ENCODE measurements at regions not wholly inside any gene's neighbourhood (a gene's known extent, or its start where the extent isn't known, plus 50 kb on each side); places are given as distances from the start of the nearest gene placed in this dataset.

DNA sequence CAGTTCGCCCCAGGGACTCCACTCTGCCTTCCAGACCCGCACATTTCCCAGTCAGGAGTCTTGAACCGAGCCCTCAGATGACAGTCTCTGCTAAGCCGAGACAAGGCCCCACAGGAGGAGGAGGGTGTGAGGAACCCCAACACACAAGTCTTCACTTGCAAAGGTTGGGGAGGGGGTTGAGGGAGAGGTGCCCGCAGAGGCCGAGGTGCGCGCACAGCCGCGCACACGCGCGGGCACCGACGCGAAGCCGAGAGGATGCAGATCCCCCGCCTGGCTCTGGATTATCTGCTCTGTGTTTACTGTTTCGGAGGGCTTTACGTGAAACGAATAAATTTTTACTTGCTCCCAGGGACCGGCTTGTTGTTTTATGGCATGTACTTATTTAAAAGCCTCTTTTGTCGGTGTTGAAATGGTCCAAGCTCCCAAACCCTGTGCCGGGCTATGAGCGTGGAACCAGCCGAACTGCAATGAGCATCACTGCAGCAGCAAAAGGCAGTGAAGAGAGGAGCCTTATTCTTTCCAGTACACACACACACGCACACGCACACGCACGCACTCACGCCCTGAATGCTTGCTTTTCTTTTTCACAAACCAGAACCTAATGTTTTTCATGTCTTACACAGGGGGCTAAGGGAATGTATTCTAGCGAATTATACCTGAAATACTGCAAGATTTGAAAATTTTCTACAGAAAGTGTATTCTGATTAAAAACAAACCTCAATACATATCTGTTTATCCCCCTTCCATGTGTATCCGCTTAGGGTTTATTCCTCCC, 297.7 kb downstream of the PARP8 start:
- DNase-seq (ENCODE audit: low read depth in 1 of 2, low spot score in 1 of 2): no peak

GRCh38 chr5:50964746-50965653, 298.6 kb downstream of the PARP8 start:
- no peak for DNase-seq (ENCODE audit: low read depth in 1 of 2, low spot score in 1 of 2)

- no peak for DNase-seq (ENCODE audit: low read depth in 1 of 2, low spot score in 1 of 2)
Measured at GRCh38 chr5:50965654-50966375, 299.4 kb downstream of the PARP8 start.

DNA sequence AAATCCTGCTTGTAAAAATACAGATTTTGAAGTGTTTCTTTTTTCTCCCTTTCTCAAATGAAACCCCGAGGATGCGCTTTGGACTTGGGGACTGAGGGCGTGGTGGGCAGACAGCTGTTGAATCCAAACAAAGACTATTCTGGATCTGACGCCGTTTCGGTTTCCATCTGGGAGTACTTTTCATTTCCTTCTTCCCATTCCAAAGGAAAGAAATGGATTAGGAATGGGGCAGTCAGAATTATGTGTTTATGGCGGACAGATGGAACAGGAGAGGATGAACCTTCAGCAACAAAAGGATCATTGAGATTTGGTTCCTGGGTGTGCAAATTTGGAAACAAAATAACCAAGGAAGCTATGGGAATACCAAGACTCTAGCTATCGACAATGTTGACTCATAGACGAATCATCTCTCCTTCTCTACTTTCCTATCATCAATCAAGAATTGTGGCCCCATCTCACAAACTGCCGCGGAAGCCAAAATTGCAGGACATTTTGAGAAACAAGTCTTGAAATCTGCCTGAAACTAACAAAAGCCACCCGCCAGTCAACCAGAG, 300.6 kb downstream of the PARP8 start:
- DNase-seq (ENCODE audit: low read depth in 1 of 2, low spot score in 1 of 2): no peak

DNA sequence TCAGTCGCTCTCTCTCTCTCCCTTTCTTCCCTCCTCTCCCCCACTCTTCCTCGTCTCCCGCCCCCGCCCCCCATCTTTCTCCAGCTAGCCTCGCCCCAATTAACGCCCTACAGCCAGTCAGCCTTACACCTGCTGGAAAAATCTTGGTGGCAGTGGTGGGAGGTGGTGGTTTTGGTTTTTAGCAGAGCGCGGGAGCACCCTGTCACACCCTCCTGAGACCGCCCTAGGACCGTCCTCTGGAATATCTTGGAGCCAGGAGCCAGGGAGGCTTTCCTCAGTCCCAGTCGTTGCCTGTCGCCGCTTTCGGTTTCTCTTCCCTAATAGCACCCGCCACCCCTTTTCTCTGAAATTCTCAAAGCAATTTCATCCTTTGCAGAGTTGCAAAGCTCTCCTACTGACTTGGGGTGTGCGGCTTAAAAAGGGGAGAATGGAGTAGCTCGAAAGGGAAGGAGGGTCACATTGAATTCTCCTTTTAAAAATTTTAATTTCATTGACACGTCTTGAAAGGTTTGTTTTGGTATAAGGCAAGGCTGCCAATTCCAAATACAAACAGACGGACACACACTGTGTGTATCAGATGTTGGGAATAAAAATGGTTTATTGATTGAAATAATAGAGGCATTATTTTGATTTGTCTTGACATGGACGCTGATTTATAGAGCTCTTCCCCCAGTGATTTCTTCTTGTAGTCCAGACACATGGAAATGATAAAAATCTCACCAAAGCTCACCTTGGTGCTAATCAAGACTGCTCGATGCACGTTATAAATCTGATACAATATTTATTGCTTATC, 301.3 kb downstream of the PARP8 start:
- DNase-seq (ENCODE audit: low read depth in 1 of 2, low spot score in 1 of 2): no peak

DNA sequence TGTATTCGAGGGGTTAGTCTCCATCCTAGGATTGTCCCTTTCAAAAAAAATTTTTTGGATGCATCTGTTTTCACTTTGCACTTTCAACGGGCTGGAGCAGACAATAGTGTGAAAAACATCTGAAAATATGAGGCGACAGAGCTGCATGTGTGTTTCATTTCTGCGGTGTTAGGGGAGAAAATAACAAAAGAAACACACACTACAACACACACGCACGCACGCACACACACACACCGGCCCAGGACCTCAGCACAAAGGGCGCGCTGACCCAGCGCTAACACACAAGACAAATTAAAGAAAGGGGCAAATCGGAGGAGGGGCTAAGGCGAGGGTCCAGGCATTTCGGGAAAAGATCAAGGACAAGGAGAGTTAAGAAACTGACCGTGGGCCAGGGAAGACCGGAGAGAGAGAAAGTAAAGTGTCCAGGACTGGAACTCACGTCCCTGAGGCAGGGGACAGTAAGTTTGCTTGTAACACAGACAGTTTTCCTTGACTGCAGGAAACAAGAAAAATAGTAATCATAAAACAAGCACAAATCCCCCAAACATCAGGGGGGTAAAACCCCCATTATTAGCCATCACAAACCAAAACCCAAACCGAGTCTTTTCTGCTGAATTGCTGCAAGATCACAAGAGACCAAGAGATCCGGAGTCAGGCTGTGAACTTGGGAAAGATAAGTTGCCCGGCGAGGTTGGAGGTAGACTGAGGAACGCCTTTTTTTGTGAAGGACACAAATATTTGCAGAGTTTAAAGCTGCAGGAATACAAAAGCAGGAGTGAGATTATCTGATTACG, 302.1 kb downstream of the PARP8 start:
- no peak for DNase-seq (ENCODE audit: low read depth in 1 of 2, low spot score in 1 of 2)

DNA sequence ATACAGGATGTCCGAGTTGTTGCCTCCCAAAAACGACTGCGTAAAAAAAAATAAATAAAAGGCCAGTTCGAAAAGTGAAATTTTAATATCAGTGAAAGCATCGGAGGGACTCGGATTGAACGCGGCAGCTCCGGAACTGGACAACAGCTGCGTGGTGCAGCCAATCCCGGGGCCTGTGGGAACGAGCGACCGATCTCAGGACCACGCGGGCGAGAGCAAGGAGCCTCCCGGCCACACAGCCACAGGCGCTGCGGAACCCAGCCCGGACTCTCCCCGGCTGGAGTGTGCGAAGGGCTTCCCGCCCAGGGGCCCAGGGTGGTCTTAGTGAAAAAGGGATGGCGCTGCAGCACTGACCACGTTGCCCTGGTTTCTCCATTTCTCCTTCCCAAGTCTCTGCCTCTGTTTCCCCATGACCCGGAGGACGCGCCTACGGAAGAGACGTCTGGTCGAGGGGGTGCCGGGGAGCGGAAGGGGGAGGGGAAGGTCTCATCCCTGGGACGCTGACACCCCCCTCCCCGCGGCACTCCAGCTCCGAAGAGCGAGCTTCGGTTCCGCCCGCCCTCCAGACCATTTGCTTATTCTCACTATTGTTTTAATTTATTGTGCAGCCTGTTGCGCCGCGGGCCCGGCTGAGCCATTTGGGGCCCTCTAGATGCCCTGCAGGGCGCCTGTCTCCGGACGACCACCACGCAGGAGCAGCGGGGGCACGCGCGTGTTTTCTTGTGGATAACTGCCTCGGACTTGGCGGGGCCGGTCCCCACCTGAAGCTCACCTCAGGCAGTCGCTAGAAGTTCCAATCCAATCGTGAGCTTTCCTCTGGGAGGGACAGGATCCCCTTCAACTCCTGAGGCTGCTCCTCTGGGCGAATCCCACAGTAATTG, 303.0 kb downstream of the PARP8 start:
- DNase-seq (ENCODE audit: low read depth in 1 of 2, low spot score in 1 of 2): no peak

- no peak for DNase-seq (ENCODE audit: low read depth in 1 of 2, low spot score in 1 of 2)
Measured at GRCh38 chr5:50975840-50976239, 309.4 kb downstream of the PARP8 start.

DNA sequence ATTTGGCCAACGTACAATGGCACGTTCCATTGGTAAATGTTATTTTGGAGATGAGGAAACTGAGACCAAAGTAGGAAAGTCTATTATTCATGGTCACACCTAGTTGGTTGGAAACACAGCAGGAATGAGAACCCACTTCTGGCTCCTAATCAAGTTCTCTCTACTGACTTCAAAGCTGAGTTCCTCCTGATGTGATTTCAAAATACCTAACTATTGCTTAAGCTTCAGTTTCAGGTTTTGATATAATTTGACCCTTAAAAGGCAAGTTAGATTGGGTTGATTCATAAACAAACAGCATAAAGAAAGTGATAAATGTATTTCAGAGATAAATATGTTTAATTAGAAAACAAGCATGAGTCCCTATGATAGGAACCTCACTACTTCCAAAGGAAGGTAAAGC, 312.5 kb downstream of the PARP8 start:
- DNase-seq (ENCODE audit: low read depth in 1 of 2, low spot score in 1 of 2): no peak

GRCh38 chr5:50984640-50985039, 318.2 kb downstream of the PARP8 start:
- no peak for DNase-seq (ENCODE audit: low read depth in 1 of 2, low spot score in 1 of 2)

GRCh38 chr5:50990296-50990924, 324.0 kb downstream of the PARP8 start:
- DNase-seq (ENCODE audit: low read depth in 1 of 2, low spot score in 1 of 2): no peak

DNA sequence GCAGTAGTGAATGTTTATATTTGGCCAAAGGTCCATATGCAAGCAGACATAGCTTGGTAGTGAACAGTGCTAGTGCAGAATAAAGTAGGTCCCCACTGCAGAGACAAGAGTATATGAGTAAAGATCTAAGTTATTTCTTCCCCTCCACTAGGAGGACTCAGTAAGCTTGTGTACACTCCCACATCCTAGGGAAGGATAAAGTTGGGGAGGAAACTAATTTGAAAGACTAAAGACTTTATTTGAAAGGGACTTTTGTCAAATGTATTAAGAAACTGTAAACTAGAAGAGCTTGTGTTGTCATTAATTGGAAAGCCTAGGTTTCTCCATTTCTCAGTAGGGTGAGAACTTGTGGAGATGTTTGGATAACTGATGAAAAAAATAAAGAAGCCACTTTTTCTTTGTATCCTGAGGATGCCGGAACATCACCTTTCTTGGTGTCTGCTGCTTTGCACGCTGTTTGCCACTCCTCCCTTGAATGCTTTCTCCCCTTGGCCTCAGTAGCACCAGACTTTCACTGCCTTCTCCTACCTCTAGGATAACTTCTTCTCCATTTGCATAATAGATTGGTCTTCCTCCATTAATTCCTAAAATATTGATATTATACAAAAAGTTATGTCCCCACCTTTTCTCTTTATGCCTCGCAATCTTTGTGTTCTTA, 329.0 kb downstream of the PARP8 start:
- no peak for DNase-seq (ENCODE audit: low read depth in 1 of 2, low spot score in 1 of 2)

DNA sequence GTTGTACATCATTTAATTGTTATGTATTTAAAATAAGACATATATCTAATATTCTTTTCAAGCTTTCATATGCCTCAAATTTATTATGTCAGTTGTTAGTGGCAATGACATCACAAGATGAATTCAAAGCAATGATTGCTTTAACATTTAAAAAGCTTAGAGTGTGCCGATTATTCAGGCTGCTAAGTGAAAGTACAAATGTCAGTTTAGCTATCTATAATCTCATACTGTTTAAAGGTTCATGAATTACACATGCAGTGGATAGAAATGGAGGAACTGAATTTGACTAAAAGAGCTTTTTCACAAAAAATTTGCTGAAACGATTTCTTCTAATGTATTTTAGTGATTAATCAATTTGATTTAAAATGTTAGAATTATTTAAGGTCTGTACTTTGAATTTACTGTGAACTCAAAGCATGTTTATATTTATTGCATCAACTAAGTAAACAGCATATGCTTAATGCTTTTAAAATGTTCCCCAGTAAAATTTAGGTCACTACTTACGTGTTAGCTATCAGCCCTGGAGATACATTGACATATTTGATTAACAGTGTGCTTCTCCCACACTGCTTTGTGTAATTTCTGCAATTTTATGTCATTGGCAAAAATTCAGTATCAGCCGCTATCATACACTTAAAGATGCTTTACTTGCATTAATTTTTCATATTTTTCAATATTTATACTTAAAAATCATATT, 334.9 kb downstream of the PARP8 start:
- no peak for DNase-seq (ENCODE audit: low read depth in 1 of 2, low spot score in 1 of 2)

DNA sequence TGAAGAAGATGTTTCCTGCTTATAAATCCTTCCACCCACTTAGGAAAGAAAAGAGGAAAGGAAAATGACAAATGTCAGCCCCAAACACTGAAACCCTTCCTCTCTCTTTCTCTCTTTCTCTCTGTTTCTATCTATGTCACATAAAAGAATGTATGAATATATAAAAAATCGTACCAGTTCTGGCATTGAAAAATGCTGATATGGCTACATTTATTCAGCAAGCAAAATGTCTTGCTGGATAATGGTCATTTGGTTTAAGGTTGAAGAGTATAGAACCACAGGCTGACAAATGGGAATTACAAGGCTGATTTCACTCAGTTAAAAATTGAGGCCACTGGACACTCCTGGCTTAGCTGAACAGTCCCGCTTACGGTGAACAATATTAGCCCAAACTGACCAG, 335.9 kb downstream of the PARP8 start:
- DNase-seq (ENCODE audit: low read depth in 1 of 2, low spot score in 1 of 2): no peak

DNA sequence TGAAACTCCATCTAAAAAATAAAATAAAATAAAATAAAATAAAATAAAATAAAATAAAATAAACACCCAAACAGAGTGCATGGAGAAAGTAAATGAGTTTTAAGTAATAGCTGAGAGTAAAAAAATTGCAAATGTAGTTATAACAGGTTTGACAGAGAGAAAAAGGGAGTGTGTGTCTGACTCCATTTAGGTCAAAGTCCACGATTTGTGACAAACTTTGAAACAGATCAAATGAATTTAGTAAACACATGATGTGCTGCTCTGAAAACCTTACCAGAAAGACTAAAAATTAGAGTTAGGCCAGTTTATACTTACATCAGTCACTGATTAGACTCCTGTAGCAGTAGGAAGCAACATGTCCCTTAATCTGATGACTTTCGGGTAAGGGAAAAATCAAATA, 346.6 kb downstream of the PARP8 start:
- no peak for DNase-seq (ENCODE audit: low read depth in 1 of 2, low spot score in 1 of 2)

GRCh38 chr5:51018423-51018822, 352.0 kb downstream of the PARP8 start:
- no peak for DNase-seq (ENCODE audit: low read depth in 1 of 2, low spot score in 1 of 2)

GRCh38 chr5:51024263-51024662, 357.8 kb downstream of the PARP8 start:
- DNase-seq (ENCODE audit: low read depth in 1 of 2, low spot score in 1 of 2): no peak

Measured in stimulated activated CD4-positive, alpha-beta T cell treated with anti-CD3 and anti-CD28 coated beads, Interleukin-15, amount 100 ng/mL, for 1 hour (primary cell).